Neural crest cell (in vitro differentiated cells): ENCODE measurements at regions not wholly inside any gene's neighbourhood (a gene's known extent, or its start where the extent isn't known, plus 50 kb on each side); places are given as distances from the start of the nearest gene placed in this dataset.

Source experiments
- DNase-seq: peaks from one replicate; pipeline ENCODE4 v3.0.0; 2021; ENCODE audit warnings: low read depth, mixed read lengths, low spot score
- H3K27ac Mint-ChIP-seq: one replicate; pipeline ENCODE4 v1.8.0; 2021; ENCODE audit warnings: mild to moderate bottlenecking, mixed read lengths; ENCODE audit not compliant: unreplicated experiment
- H3K27me3 Mint-ChIP-seq: 2 replicates; pipeline ENCODE4 v1.8.0; 2021; ENCODE audit warnings: low read depth, mild to moderate bottlenecking, mixed read lengths
- H3K36me3 Mint-ChIP-seq: 2 replicates; pipeline ENCODE4 v1.8.0; 2021; ENCODE audit warnings: low read depth, mild to moderate bottlenecking, mixed read lengths
- H3K4me1 Mint-ChIP-seq: 2 replicates; pipeline ENCODE4 v1.8.0; 2021; ENCODE audit warnings: mixed read lengths
- H3K4me3 Mint-ChIP-seq: one replicate; pipeline ENCODE4 v1.8.0; 2021; ENCODE audit warnings: mild to moderate bottlenecking, mixed read lengths
- H3K9me3 Mint-ChIP-seq: 2 replicates; pipeline ENCODE4 v1.8.0; 2021; ENCODE audit warnings: mixed read lengths
- TF ChIP-seq, protein P1 (sequence below): fragments of 200-600 bp; sonication (generic); conservative IDR thresholded peaks from 2 replicates; pipeline ENCODE4 v1.5.0; 2021; ENCODE audit warnings: antibody characterized with exemption, mild to moderate bottlenecking

DNA sequence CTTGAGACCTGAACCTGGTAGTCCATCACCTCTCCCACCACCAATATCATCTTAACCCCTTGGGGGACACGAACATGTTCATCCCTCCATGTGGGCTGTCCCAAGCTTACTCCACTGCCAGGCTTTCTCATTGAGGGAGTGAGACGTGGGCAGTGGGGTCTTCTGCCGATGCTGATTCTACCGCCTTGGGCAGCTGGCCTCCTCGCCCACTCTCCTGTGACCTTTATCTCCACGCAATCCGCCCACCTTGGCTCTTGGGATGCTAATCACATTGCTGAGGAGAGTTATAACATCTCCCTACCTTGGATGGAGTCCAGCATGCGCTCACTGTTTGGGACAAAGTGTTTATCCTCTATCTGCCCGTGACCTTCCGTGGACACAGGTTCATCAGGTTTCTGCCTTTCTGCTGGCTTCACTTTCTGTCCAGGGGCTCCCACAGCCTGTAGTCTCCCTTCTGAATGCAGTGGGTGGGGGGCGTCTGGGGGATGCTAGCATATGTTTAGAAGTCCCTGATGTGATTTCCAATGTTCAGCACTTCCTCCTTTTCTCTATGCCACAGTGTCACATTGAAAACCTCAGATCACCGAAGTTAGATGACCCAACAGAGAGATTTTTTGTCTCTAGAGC is 53.2 kb upstream of the ESRRB start:
- H3K4me3 Mint-ChIP-seq, result no peak overlapping the region
- TF ChIP-seq, protein P1, sequence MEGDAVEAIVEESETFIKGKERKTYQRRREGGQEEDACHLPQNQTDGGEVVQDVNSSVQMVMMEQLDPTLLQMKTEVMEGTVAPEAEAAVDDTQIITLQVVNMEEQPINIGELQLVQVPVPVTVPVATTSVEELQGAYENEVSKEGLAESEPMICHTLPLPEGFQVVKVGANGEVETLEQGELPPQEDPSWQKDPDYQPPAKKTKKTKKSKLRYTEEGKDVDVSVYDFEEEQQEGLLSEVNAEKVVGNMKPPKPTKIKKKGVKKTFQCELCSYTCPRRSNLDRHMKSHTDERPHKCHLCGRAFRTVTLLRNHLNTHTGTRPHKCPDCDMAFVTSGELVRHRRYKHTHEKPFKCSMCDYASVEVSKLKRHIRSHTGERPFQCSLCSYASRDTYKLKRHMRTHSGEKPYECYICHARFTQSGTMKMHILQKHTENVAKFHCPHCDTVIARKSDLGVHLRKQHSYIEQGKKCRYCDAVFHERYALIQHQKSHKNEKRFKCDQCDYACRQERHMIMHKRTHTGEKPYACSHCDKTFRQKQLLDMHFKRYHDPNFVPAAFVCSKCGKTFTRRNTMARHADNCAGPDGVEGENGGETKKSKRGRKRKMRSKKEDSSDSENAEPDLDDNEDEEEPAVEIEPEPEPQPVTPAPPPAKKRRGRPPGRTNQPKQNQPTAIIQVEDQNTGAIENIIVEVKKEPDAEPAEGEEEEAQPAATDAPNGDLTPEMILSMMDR, result no peak
- peaks cover 21% of the 10 kb centered on the region for H3K27me3 Mint-ChIP-seq
- DNase-seq, result no peak
- no peaks in the 10 kb centered on the region for H3K36me3 Mint-ChIP-seq
- H3K27ac Mint-ChIP-seq, result no peak overlapping the region
- no peaks in the 10 kb centered on the region for H3K9me3 Mint-ChIP-seq
- no peaks in the 10 kb centered on the region for H3K4me1 Mint-ChIP-seq

DNA sequence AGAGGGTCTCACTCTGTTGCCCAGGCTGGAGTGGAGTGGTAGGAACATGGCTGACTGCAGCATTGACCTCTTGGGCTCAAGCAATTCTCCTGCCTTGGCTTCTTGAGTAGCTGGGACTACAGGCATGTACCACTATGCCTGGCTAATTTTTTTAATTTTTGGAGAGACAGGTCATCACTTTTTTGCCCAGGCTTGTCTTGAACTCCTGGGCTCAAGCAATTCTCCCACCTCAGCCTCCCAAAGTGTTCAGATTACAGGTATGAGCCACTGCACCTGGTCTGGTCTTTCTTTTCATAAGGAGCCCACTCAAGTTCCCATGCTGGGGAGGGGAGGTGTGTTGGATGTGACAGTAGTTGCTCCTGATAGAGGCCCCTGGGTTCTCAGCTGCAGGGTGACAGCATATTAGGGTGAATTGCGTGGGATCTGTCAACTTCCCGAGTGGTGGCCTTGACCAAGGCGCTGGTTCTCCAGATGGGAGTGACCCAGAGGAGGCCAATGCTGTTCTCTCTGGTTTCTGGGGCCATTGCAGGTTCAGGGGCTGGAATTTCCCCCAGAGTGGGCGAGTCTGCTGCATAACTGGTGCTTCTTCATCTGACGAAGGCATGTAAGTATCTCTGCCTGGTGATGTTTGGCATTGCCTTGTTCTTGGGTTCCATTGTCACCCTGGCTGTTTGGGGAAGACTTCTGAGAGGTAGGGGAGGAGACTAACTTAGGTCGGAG is 52.4 kb upstream of the ESRRB start:
- Mint-ChIP-seq H3K36me3 (no peaks in the 10 kb centered on the region), H3K27ac (no peak overlapping the region), H3K27me3 (peaks cover 29% of the 10 kb centered on the region), H3K4me1 (no peaks in the 10 kb centered on the region), H3K9me3 (no peaks in the 10 kb centered on the region), H3K4me3 (no peak overlapping the region)
- TF ChIP-seq, protein P1, result no peak
- DNase-seq, result no peak

- Mint-ChIP-seq H3K4me3 (no peak overlapping the region), H3K9me3 (no peaks in the 10 kb centered on the region), H3K4me1 (no peaks in the 10 kb centered on the region), H3K36me3 (no peaks in the 10 kb centered on the region), H3K27me3 (peaks cover 35% of the 10 kb centered on the region), H3K27ac (no peak overlapping the region)
- DNase-seq, result no peak
- TF ChIP-seq, protein P1, result no peak
Measured at GRCh38 chr14:76324133-76324532, 51.8 kb upstream of the ESRRB start.
